Smooth muscle cell (in vitro differentiated cells): ENCODE measurements at regions not wholly inside any gene's neighbourhood (a gene's known extent, or its start where the extent isn't known, plus 50 kb on each side); places are given as distances from the start of the nearest gene placed in this dataset.

Experiments used
- DNase-seq: peaks from one replicate; lab custom pipeline; 2025; ENCODE audit not compliant: unreplicated experiment; lab: John Stamatoyannopoulos, UW
- H2AFZ ChIP-seq: fragments of 200-600 bp; sonication (generic); 2 replicates; pipeline ENCODE4 v1.6.0; 2016; ENCODE audit warnings: antibody characterized with exemption, low read depth, mild to moderate bottlenecking
- H3F3A ChIP-seq: fragments of 200-600 bp; sonication (generic); 2 replicates; pipeline ENCODE4 v1.6.0; 2017; ENCODE audit warnings: antibody characterized with exemption, low read depth
- H3K27ac ChIP-seq: fragments of 200-600 bp; sonication (generic); 2 replicates; pipeline ENCODE4 v1.5.1; 2016; ENCODE audit warnings: low read depth, mild to moderate bottlenecking
- H3K27me3 ChIP-seq: fragments of 200-600 bp; sonication (generic); 2 replicates; pipeline ENCODE4 v1.6.1; 2016; ENCODE audit warnings: low read depth, mild to moderate bottlenecking
- H3K36me3 ChIP-seq: fragments of 200-600 bp; sonication (generic); 2 replicates; pipeline ENCODE4 v1.5.1; 2016; ENCODE audit warnings: low read depth
- H3K4me1 ChIP-seq: fragments of 200-600 bp; sonication (generic); 2 replicates; pipeline ENCODE4 v1.5.1; 2016; ENCODE audit warnings: low read depth
- H3K4me2 ChIP-seq: fragments of 200-600 bp; sonication (generic); 2 replicates; pipeline ENCODE4 v1.6.0; 2016; ENCODE audit warnings: mild to moderate bottlenecking
- H3K4me3 ChIP-seq: fragments of 200-600 bp; sonication (generic); 2 replicates; pipeline ENCODE4 v1.5.1; 2016; ENCODE audit warnings: mild to moderate bottlenecking
- H3K79me2 ChIP-seq: fragments of 200-600 bp; sonication (generic); 2 replicates; pipeline ENCODE4 v1.6.0; 2016; ENCODE audit warnings: low read depth, mild to moderate bottlenecking
- H3K9ac ChIP-seq: fragments of 200-600 bp; sonication (generic); 2 replicates; pipeline ENCODE4 v1.6.0; 2016; ENCODE audit warnings: low read depth
- H3K9me3 ChIP-seq: fragments of 200-600 bp; sonication (generic); replicated peaks from 2 replicates; pipeline ENCODE4 v1.5.1; 2016; ENCODE audit warnings: low read depth
- H4K20me1 ChIP-seq: fragments of 200-600 bp; sonication (generic); 2 replicates; pipeline ENCODE4 v1.6.0; 2016; ENCODE audit warnings: low read depth
- CTCF ChIP-seq: fragments of 200-600 bp; sonication (generic); IDR thresholded peaks from 2 replicates; pipeline ENCODE4 v1.5.1; 2017; ENCODE audit warnings: borderline replicate concordance, mild to moderate bottlenecking, antibody characterized with exemption; ENCODE audit not compliant: insufficient read depth, poor library complexity, severe bottlenecking
- WGBS: methylation state at CpG from one replicate; pipeline ENCODE4 v1.1.7; 2016; ENCODE audit warnings: low lambda C conversion rate; 5-methylcytosine and 5-hydroxymethylcytosine counted together

GRCh38 chr3:117874028-117874690, 1160.5 kb downstream of the IGSF11 start:
- Histone ChIP-seq H3K4me2 (peak overlapping the region; percentile 64), H3K36me3 (no peaks in the 10 kb centered on the region), H3K27ac (peak overlapping the region; percentile 61), H2AFZ (no peak overlapping the region), H3K9me3 (no peaks in the 10 kb centered on the region), H4K20me1 (no peaks in the 10 kb centered on the region), H3F3A (peaks cover 4% of the 10 kb centered on the region), H3K4me3 (no peak overlapping the region), H3K79me2 (no peaks in the 10 kb centered on the region), H3K9ac (no peak overlapping the region), H3K4me1 (peaks cover 28% of the 10 kb centered on the region), H3K27me3 (no peaks in the 10 kb centered on the region)
- DNase-seq = no peak
- no peak for TF ChIP-seq CTCF
- 37% methylated on average over 4 of the region's 4 CpGs for WGBS

- no peak for TF ChIP-seq CTCF
- H4K20me1 ChIP-seq = no peaks in the 10 kb centered on the region
- peak overlapping the region; percentile 61 for H3K27ac ChIP-seq
- peaks cover 28% of the 10 kb centered on the region for H3K4me1 ChIP-seq
- DNase-seq = no peak
- H3K9me3 ChIP-seq = no peaks in the 10 kb centered on the region
- H3K9ac ChIP-seq = no peak overlapping the region
- no peaks in the 10 kb centered on the region for H3K79me2 ChIP-seq
- no peak overlapping the region for H3K4me3 ChIP-seq
- H3K27me3 ChIP-seq = no peaks in the 10 kb centered on the region
- H3K36me3 ChIP-seq = no peaks in the 10 kb centered on the region
- 68% methylated on average over 1 of the region's 1 CpG for WGBS
- H3F3A ChIP-seq = peaks cover 4% of the 10 kb centered on the region
- H2AFZ ChIP-seq = peak overlapping the region; percentile 40
- H3K4me2 ChIP-seq = peak overlapping the region; percentile 64
Observed at GRCh38 chr3:117874904-117875874, 1159.5 kb downstream of the IGSF11 start.

- Histone ChIP-seq H3K9me3 (no peaks in the 10 kb centered on the region), H3K27ac (peak overlapping the region; percentile 61), H3K4me1 (peaks cover 28% of the 10 kb centered on the region), H3K4me3 (no peak overlapping the region), H2AFZ (peak overlapping the region; percentile 40), H4K20me1 (no peaks in the 10 kb centered on the region), H3K27me3 (no peaks in the 10 kb centered on the region), H3K36me3 (no peaks in the 10 kb centered on the region), H3K79me2 (no peaks in the 10 kb centered on the region), H3K9ac (no peak overlapping the region), H3K4me2 (peak overlapping the region; percentile 64), H3F3A (peaks cover 4% of the 10 kb centered on the region)
- 90% methylated on average over 1 of the region's 1 CpG for WGBS
- TF ChIP-seq CTCF = no peak
- DNase-seq = no peak
Observed at GRCh38 chr3:117875887-117876286, 1158.8 kb downstream of the IGSF11 start.
